ENCODE measurements at regions not wholly inside any gene's neighbourhood (a gene's known extent, or its start where the extent isn't known, plus 50 kb on each side); places are given as distances from the start of the nearest gene placed in this dataset.

DNA sequence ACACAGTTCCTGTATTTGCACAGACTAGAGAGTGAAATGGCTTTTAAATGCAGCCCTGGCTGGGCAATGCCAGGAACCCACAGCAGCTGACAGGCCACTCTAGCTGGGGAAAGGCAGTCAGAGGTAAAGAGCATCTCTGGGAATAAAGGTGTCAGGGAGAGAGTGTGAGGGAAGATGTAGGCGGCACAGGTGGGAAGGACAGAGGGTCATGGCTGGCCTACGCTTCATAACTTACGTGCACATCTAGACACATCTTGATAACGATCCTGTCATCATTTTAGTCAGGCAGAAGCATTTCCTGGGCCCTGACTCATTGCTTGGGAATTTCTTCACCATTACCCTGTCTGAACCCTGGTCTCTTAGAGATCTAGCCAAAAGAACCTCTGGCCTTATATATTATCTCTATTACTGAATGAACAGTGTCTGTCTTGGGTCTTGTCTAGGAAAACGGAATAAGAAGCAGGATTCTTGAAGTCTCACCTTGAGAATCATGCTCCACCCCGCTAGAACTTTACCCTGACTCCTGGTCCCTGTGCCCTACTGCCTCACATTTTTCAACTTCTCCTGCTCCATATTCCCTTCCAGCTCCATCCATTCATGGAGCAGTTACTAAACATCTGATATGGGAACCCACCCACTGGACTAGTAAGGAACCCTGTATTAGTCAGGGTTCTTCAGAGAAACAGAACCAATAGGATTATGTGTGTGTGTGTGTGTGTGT is 106.4 kb upstream of the ELL2 start:
- TF ChIP-seq, protein P1, sequence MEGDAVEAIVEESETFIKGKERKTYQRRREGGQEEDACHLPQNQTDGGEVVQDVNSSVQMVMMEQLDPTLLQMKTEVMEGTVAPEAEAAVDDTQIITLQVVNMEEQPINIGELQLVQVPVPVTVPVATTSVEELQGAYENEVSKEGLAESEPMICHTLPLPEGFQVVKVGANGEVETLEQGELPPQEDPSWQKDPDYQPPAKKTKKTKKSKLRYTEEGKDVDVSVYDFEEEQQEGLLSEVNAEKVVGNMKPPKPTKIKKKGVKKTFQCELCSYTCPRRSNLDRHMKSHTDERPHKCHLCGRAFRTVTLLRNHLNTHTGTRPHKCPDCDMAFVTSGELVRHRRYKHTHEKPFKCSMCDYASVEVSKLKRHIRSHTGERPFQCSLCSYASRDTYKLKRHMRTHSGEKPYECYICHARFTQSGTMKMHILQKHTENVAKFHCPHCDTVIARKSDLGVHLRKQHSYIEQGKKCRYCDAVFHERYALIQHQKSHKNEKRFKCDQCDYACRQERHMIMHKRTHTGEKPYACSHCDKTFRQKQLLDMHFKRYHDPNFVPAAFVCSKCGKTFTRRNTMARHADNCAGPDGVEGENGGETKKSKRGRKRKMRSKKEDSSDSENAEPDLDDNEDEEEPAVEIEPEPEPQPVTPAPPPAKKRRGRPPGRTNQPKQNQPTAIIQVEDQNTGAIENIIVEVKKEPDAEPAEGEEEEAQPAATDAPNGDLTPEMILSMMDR (IDR thresholded peaks at IDR 0.05), result no peak
- TF ChIP-seq POLR2A (IDR thresholded peaks at IDR 0.05), result no peak

Measured in lower leg skin (tissue), 3 donors.